T-helper 17 cell (primary cell): ENCODE measurements at regions not wholly inside any gene's neighbourhood (a gene's known extent, or its start where the extent isn't known, plus 50 kb on each side); places are given as distances from the start of the nearest gene placed in this dataset.
A peak's percentile ranks its signal among the peaks of the same experiment; 100 is the strongest.
"Not testable (repeated sequence)": the region's sequence is repeated elsewhere in the genome, so short reads cannot be mapped to it uniquely, and the experiment has no call there.

Experiments used
- ATAC-seq: fragments of 150-1000 bp; cut with Tn5 transposase; 2 replicates; pipeline ENCODE4 v1.10.0; 2021; ENCODE audit warnings: mild to moderate bottlenecking, moderate library complexity
- DNase-seq, 3 donors: peaks; one replicate each; pipeline versions ENCODE4 v3.0.0 to v3.0.0-alpha.2; 2020 to 2021
- H3K9me3 ChIP-seq: one replicate; pipeline ENCODE4 v1.7.0; 2013; ENCODE audit warnings: low read length, mild to moderate bottlenecking; ENCODE audit not compliant: control insufficient read depth, poor library complexity, severe bottlenecking
- H3K27ac Mint-ChIP-seq: one replicate; pipeline ENCODE4 v1.8.0; 2022; ENCODE audit warnings: mild to moderate bottlenecking, moderate library complexity, mixed read lengths
- H3K27me3 Mint-ChIP-seq: one replicate; pipeline ENCODE4 v1.8.0; 2022; ENCODE audit warnings: mixed read lengths
- H3K36me3 Mint-ChIP-seq: one replicate; pipeline ENCODE4 v1.8.0; 2022; ENCODE audit warnings: low read depth, mixed read lengths
- H3K4me1 Mint-ChIP-seq: one replicate; pipeline ENCODE4 v1.8.0; 2022; ENCODE audit warnings: mild to moderate bottlenecking, mixed read lengths
- H3K4me3 Mint-ChIP-seq: one replicate; pipeline ENCODE4 v1.8.0; 2022; ENCODE audit warnings: mild to moderate bottlenecking, moderate library complexity, mixed read lengths

DNA sequence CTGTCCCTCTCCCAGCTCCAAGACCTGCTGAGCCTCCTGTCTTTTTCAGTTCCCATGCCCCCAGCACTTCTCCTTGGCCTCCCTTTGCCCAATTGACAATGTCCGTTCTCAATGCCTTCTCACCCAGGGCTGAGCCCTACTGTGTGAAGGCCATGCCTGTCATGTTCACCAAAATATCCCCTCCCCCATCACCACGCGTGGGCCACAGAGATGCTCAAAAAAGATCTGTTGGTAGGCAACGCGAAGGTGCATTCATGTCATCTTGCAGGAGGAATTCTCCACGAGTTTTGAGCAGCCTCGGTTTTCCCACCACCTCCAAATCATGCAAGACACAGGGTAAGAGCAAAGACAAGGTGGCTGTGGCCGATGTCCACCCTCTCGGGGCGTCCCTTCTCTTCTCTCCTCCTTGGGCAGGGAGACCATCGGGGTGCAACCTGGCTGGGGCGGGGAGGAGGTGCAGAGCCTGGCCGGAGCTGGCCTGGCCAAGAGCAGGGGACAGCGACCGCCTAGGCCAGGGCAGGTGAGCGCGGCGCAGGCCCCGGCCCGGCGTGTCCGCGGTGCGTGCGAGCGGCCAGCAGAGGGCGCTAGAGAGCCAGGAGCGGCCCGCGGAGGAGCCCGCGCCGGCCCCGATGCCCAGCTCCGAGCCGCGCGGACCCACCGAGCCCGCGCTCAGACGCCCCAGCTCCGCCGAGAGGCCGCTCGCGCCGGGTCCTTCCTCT, 56.3 kb upstream of the KRTAP5-11 start:
- not testable (repeated sequence) for H3K9me3 ChIP-seq, H3K4me1 Mint-ChIP-seq, H3K36me3 Mint-ChIP-seq
- ATAC-seq: peak; percentile 47
- Mint-ChIP-seq H3K4me3 (peak overlapping the region; percentile 82), H3K27me3 (peaks cover 44% of the 10 kb centered on the region), H3K27ac (peak overlapping the region; percentile 77)
- DNase-seq: peak; percentile 56 to 73 (median 65)

DNA sequence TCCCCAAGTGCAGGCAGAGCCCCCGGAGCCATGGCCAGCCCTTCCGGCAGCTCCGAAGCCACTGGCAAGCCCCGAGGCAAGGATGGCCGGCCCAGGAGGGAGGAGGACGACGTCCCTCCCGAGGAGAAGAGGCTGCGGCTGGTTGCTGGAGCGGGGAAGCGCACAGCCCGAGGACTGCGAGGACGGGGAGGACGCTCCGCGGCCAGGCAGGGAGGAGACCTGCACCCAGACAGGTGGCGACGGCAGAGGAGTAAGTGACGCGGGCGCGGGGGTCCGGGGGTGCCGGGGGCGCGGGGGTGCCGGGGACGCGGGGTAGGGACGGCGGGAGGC, 56.8 kb upstream of the KRTAP5-11 start:
- not testable (repeated sequence) for DNase-seq, H3K27ac Mint-ChIP-seq, H3K36me3 Mint-ChIP-seq, H3K9me3 ChIP-seq, H3K4me1 Mint-ChIP-seq, ATAC-seq
- Mint-ChIP-seq H3K4me3 (peak overlapping the region; percentile 39), H3K27me3 (peaks cover 44% of the 10 kb centered on the region)

DNA sequence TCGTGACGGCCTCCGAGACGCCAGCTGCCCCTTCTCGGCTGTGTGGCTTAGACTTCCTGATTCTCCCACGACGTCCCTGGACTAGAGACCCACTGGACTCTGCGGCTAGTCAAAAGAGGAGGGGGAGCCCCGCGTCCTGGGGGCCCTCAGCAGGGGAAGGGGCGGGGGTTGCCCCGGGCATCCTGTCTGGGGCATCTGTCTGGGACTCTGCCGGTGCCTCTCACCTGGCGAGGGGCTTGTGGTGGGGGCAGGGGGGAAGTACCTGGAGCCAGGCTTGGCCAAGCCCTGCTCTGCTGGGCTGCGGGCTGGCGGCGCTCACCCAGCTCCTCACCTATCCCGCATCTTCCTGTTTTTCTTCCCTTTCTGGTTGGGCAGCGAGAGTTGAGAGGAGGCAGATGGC, 57.2 kb upstream of the KRTAP5-11 start:
- Mint-ChIP-seq H3K27me3 (peaks cover 46% of the 10 kb centered on the region), H3K27ac (peak overlapping the region; percentile 34), H3K4me3 (peak overlapping the region; percentile 73)
- not testable (repeated sequence) for DNase-seq, H3K4me1 Mint-ChIP-seq, H3K9me3 ChIP-seq, ATAC-seq, H3K36me3 Mint-ChIP-seq

DNA sequence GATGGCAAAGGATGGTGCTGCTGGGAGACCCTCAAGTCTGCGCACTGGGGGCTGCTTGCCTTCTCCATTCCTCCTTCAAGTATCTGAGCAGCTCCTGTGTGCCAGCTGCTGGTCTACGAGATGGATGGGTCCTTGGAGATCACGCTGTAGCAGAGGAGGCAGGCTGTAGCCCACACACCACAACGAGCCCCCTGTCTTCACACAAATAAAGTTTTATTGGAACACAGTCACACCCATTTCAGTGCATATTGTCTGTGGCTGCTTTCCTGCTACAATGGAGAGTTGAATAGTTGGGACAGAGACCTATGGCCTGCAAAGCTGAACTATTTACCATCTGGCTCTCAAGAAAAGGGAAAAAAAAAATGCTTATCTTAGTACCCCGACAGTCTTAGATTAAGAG, 64.4 kb upstream of the KRTAP5-11 start:
- H3K27me3 Mint-ChIP-seq: peaks cover 16% of the 10 kb centered on the region
- not testable (repeated sequence) for H3K4me3 Mint-ChIP-seq, ATAC-seq, DNase-seq, H3K4me1 Mint-ChIP-seq, H3K27ac Mint-ChIP-seq, H3K9me3 ChIP-seq, H3K36me3 Mint-ChIP-seq

DNA sequence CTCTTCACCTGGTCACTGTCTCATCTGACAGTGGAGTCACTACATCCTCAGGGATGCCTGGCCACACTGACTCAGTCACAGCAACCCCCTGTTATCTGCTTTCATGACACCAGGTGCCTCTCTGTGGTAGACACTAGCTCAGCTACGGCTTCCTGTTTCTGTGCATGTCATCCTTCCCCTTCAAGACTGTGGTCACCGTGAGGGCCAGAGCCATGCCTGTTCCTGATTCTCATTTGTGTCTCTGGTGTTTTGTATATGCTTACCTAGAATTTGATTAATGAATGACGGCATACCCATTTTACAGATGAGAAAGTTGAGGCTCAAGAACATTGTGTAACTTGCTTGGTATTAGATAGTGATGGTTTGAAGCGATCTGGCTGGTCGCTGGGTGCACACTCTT, 70.3 kb upstream of the KRTAP5-11 start:
- not testable (repeated sequence) for H3K36me3 Mint-ChIP-seq, DNase-seq, H3K4me3 Mint-ChIP-seq, ATAC-seq, H3K27me3 Mint-ChIP-seq, H3K9me3 ChIP-seq, H3K27ac Mint-ChIP-seq, H3K4me1 Mint-ChIP-seq

DNA sequence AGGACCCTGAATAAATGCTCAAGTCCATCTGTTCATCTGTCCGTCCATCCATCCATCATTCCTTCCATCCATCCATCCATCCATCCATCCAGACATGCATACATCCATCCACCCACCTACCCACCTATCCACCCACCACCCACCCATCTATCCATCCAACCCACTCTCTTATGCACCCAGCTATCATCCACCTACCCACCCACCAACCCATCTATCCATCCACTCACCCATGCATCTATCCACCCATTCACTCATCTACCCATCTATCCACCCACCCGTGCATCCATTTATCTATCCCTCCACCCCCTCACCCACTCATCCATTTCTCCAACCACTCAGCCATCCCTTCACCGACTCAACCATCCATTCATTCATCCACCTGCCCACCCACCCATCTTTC, 71.7 kb upstream of the KRTAP5-11 start:
- H3K36me3 Mint-ChIP-seq, H3K4me3 Mint-ChIP-seq, H3K4me1 Mint-ChIP-seq, H3K9me3 ChIP-seq, DNase-seq, ATAC-seq, H3K27me3 Mint-ChIP-seq, H3K27ac Mint-ChIP-seq: not testable (repeated sequence)

DNA sequence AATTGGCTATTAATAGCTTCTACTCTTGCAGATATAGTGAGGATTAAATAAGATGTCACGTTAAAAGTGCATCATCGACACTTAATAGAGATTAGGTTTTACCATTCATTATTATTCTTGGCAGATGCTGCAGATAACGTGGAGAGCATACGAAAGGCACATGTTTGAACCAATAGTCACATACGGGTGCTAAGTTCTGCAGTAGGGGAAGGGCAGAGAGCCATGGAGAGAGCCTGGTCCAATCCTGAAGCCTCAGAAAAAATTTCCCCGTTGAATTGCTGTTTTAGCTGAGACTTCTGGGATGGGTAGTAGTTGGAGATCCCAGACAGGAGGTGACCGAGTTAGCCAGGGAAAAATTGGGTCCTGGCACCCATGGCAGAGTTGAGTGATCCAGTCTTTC, 72.4 kb upstream of the KRTAP5-11 start:
- H3K27me3 Mint-ChIP-seq, H3K4me1 Mint-ChIP-seq, H3K36me3 Mint-ChIP-seq, ATAC-seq, H3K27ac Mint-ChIP-seq, H3K4me3 Mint-ChIP-seq, H3K9me3 ChIP-seq, DNase-seq: not testable (repeated sequence)

DNA sequence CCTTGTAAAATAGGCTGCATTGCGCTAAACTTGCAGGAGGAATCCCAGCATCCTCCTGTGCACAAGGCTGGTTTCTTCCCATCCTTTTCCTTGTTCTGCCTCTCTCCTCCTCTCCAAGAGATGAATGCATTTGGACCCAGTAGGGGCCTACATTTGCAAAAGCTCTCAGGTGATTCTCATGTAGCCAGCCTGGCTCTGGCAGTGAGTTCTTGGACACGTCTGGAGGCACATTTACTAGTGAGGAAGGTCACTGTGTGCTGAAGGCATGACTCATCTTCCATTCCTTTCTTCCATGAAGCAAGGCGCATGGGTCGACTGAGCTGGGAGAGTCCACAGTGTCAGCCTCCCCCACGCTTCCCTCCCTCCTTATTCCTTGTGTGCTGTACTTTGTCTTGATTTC, 73.8 kb upstream of the KRTAP5-11 start:
- H3K36me3 Mint-ChIP-seq, H3K9me3 ChIP-seq, H3K27me3 Mint-ChIP-seq, DNase-seq, H3K27ac Mint-ChIP-seq, H3K4me1 Mint-ChIP-seq, ATAC-seq, H3K4me3 Mint-ChIP-seq: not testable (repeated sequence)

DNA sequence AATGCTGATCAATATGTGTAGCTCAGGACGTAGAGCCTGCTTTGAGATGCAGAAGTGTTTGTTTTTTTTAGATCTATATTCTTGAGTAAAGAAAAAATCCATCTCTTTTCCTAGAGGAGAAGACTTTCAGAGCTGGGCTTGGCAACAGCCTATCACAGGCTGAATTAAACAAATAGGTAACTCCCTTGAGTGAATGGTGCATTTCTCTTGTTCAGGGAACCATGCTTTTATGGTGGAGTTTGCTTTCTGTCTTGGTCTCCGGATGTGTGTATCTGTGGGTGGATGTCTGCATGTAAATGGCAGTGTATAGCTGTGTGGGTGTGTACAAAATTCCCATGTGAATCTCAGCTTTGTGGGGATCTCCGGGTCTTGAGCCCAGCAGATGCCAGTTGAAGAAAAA, 82.3 kb upstream of the KRTAP5-11 start:
- H3K4me1 Mint-ChIP-seq, H3K4me3 Mint-ChIP-seq, H3K36me3 Mint-ChIP-seq, DNase-seq, H3K9me3 ChIP-seq, H3K27ac Mint-ChIP-seq, ATAC-seq: not testable (repeated sequence)
- peaks cover 15% of the 10 kb centered on the region for H3K27me3 Mint-ChIP-seq

DNA sequence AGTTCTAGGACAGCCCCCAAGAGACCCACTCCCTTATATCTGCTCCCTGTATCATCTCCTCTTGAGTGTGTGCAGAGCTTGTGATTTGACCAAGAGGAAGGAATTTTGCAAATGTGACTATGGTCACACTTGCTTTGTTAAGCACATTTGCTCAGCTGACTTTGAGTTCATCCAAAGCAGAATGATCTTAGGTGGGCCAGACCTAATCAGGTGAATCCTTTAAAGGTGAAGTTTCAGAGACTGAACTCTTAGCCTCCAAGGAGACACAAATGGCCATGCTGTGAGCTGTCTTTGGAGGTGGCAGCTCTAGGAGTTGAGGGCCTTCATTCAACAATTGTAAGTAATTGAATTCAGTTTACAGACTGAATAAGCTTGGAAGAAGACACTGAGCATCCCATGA, 115.4 kb upstream of the KRTAP5-11 start:
- DNase-seq, H3K27ac Mint-ChIP-seq, ATAC-seq, H3K36me3 Mint-ChIP-seq, H3K9me3 ChIP-seq, H3K4me3 Mint-ChIP-seq, H3K4me1 Mint-ChIP-seq, H3K27me3 Mint-ChIP-seq: not testable (repeated sequence)

DNA sequence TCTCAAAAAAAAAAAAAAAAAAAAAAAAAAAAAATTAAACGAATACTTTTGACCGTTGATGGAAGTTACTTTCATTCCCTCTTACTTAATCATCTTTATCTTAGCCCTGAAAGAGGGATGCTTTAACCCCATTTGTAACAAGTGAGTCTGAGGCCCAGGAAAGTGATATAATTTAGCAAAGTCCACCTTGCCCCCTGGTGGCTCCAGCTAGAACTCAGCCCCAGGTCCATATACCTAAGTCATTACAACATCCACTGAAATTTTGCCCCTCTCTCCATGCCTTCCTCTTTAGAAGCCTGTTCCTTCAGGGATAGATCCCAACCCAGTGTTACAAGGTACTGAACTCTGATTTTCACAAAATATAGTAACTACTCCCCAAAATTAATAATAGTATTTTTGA, 116.3 kb upstream of the KRTAP5-11 start:
- not testable (repeated sequence) for H3K27me3 Mint-ChIP-seq, ATAC-seq, H3K27ac Mint-ChIP-seq, DNase-seq, H3K4me1 Mint-ChIP-seq, H3K4me3 Mint-ChIP-seq, H3K9me3 ChIP-seq, H3K36me3 Mint-ChIP-seq

DNA sequence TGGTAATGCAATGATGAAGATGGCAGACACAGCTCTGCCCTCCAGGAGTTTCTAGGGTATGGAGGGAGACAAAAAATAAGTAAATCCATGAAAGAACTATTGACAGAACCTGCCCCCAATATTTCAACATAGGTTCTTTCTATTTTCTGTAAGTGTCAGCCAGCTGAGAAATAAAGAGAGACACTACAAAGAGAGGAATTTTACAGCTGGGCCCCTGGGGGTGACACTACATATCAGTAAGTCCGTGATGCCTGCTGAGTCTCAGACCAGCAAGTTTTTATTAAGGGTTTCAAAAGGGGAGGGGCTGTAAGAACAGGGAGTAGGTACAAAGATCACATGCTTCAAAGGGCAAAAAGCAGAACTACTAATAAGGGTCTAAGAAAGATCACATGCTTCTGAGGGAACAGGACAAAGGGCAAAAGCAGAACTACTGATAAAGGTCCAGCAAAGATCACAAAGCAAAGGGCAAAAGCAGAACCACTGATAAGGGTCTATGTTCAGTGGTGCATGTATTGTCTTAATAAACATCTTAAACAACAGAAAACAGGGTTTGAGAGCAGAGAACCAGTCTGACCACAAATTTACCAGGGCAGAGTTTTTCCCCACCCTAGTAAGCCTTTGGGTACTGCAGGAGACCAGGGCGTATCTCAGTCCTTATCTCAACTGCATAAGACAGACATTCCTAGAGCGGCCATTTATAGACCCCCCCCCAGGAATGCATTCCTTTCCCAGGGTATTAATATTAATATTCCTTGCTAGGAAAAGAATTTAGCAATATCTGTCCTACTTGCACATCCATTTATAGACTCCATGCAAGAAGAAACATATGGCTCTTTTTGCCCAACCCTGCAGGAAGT, 119.0 kb upstream of the KRTAP5-11 start:
- H3K9me3 ChIP-seq, ATAC-seq, H3K27me3 Mint-ChIP-seq, H3K27ac Mint-ChIP-seq, H3K36me3 Mint-ChIP-seq, H3K4me1 Mint-ChIP-seq, H3K4me3 Mint-ChIP-seq, DNase-seq: not testable (repeated sequence)

DNA sequence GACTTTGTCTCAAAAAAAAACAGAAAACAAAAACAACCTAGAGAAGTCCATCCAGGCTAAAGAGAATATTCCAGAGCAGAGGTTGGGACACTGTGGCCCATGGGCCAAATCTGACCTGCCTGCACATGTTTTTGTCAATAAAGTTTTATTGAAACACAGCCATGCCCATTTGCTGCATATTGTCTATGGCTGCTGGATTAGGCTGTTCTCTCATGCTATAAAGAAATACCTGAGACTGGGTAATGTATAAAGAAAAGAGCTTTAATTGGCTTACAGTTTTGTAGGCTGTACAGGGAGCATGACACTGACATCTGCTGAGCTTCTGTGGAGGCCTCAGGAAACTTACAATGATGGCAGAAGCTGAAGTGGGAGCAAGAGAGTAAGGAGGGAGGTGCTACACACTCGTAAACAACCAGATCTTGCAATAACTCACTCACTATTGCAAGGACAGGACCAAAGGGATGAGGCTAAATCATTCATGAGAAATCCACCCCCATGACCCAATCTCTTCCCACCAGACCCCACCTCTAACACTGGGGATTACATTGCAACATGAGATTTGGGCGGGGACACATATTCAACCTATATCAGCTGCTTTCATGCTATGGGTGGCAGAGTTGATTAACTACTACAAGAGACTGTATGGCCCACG, 122.5 kb upstream of the KRTAP5-11 start:
- not testable (repeated sequence) for ATAC-seq, H3K9me3 ChIP-seq, H3K4me3 Mint-ChIP-seq, H3K36me3 Mint-ChIP-seq, H3K27me3 Mint-ChIP-seq, DNase-seq, H3K4me1 Mint-ChIP-seq, H3K27ac Mint-ChIP-seq
